Ascending aorta (tissue), 2 donors: ENCODE measurements at regions not wholly inside any gene's neighbourhood (a gene's known extent, or its start where the extent isn't known, plus 50 kb on each side); places are given as distances from the start of the nearest gene placed in this dataset.

Source experiments
- DNase-seq, 2 donors: peaks; one replicate each; pipeline ENCODE4 v3.0.0-alpha.2; 2019; ENCODE audit warnings: low spot score in 2 of 2
- H3K27ac ChIP-seq, 2 donors: fragments of 200-600 bp; sonication (generic); one replicate each; pipeline ENCODE4 v1.5.1; 2016 to 2017; ENCODE audit warnings: mild to moderate bottlenecking in 1 of 2
- H3K27me3 ChIP-seq: fragments of 200-600 bp; sonication (generic); one replicate; pipeline ENCODE4 v1.5.1; 2017
- H3K36me3 ChIP-seq, 2 donors: fragments of 200-600 bp; sonication (generic); one replicate each; pipeline ENCODE4 v1.5.1; 2016
- H3K4me1 ChIP-seq, 2 donors: fragments of 200-600 bp; sonication (generic); one replicate each; pipeline ENCODE4 v1.5.1; 2016 to 2017; ENCODE audit warnings: mild to moderate bottlenecking in 1 of 2
- H3K4me3 ChIP-seq, 2 donors: fragments of 200-600 bp; sonication (generic); one replicate each; pipeline ENCODE4 v1.5.1; 2016 to 2017; ENCODE audit warnings: mild to moderate bottlenecking in 1 of 2
- H3K9me3 ChIP-seq, 2 donors: fragments of 200-600 bp; sonication (generic); one replicate each; pipeline ENCODE4 v1.5.1; 2016
- intact Hi-C: fragments of 100-400 bp; cut with DNase I; formaldehyde crosslinking; loops from one replicate; pipeline ENCODE4 v1.15.1; 2023
- TF ChIP-seq, protein P1 (sequence below), 3 experiments: fragments of 200-600 bp in 2 of 3; fragments of 450-650 bp in 1 of 3; sonication (generic) in 2 of 3; IDR thresholded peaks; one replicate each; pipeline ENCODE4 v1.5.1; 2016 to 2019; ENCODE audit warnings: antibody characterized with exemption in 3 of 3, mild to moderate bottlenecking in 1 of 3, moderate library complexity in 1 of 3

DNA sequence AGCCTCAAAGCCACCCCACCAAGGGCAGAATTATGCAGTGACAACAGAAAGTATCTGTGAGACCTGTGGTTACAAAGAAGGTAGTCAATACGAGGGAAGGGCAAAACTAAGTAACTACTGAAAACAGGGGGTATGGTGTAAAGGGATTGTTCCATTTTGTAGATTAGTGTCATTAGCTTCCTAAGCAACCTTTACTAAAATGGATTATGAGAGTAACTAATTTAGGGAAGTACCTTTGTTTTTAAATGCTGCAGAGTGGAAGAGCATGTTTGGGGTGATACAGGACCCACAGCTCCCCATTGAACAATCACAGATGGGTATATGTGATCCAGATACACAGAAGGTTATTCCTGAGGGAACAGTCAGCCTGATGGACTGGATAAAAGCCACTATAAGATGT, 51.3 kb upstream of the TAC1 start:
- no peaks in the 10 kb centered on the region for H3K36me3 ChIP-seq
- DNase-seq: no peak
- no peaks in the 10 kb centered on the region for H3K27me3 ChIP-seq
- intact Hi-C loops: no loop called here
- TF ChIP-seq, protein P1, sequence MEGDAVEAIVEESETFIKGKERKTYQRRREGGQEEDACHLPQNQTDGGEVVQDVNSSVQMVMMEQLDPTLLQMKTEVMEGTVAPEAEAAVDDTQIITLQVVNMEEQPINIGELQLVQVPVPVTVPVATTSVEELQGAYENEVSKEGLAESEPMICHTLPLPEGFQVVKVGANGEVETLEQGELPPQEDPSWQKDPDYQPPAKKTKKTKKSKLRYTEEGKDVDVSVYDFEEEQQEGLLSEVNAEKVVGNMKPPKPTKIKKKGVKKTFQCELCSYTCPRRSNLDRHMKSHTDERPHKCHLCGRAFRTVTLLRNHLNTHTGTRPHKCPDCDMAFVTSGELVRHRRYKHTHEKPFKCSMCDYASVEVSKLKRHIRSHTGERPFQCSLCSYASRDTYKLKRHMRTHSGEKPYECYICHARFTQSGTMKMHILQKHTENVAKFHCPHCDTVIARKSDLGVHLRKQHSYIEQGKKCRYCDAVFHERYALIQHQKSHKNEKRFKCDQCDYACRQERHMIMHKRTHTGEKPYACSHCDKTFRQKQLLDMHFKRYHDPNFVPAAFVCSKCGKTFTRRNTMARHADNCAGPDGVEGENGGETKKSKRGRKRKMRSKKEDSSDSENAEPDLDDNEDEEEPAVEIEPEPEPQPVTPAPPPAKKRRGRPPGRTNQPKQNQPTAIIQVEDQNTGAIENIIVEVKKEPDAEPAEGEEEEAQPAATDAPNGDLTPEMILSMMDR (IDR thresholded peaks at IDR 0.05): no peak
- H3K4me1 ChIP-seq: no peaks in the 10 kb centered on the region
- no peak overlapping the region for H3K4me3 ChIP-seq
- H3K9me3 ChIP-seq: no peaks in the 10 kb centered on the region
- H3K27ac ChIP-seq: no peak overlapping the region
